ENCODE measurements at regions not wholly inside any gene's neighbourhood (a gene's known extent, or its start where the extent isn't known, plus 50 kb on each side); places are given as distances from the start of the nearest gene placed in this dataset.

DNA sequence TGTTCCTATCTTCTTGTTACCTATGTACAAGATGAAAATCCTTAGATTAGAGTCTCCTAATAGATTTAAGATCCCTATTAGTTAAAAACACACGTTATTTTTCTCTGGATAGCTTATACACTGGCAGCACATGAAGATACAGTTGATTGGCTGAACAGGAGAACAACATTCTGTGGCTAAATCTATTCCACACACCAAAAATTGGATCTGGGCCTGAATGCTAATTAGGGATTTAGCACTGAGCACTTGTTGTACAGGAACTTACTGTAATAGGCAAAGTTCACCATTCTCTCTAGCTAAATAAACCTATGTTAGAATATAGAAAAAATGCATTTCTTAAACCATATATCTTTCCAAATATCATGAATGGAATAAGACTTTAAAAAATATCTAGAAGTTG, 117.1 kb upstream of the PTGFR start:
- in situ Hi-C loops (cut with MboI; ENCODE audit: low pct_unique_long_range_greater_than_20kb, low sequenced_read_pairs, unreplicated experiment), result no loop called here
- no peak for DNase-seq (ENCODE audit: low spot score)
- TF ChIP-seq, protein P1, sequence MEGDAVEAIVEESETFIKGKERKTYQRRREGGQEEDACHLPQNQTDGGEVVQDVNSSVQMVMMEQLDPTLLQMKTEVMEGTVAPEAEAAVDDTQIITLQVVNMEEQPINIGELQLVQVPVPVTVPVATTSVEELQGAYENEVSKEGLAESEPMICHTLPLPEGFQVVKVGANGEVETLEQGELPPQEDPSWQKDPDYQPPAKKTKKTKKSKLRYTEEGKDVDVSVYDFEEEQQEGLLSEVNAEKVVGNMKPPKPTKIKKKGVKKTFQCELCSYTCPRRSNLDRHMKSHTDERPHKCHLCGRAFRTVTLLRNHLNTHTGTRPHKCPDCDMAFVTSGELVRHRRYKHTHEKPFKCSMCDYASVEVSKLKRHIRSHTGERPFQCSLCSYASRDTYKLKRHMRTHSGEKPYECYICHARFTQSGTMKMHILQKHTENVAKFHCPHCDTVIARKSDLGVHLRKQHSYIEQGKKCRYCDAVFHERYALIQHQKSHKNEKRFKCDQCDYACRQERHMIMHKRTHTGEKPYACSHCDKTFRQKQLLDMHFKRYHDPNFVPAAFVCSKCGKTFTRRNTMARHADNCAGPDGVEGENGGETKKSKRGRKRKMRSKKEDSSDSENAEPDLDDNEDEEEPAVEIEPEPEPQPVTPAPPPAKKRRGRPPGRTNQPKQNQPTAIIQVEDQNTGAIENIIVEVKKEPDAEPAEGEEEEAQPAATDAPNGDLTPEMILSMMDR (IDR thresholded peaks at IDR 0.05; ENCODE audit: extremely low read depth, insufficient read depth, missing control alignments), result no peak

- TF ChIP-seq, protein P1 (IDR thresholded peaks at IDR 0.05; ENCODE audit: extremely low read depth, insufficient read depth, missing control alignments), result no peak
- in situ Hi-C loops (cut with MboI; ENCODE audit: low pct_unique_long_range_greater_than_20kb, low sequenced_read_pairs, unreplicated experiment), result no loop called here
- DNase-seq (ENCODE audit: low spot score), result no peak
These were observed 114.8 kb upstream of the PTGFR start for GRCh38 chr1:78375996-78376395.

DNA sequence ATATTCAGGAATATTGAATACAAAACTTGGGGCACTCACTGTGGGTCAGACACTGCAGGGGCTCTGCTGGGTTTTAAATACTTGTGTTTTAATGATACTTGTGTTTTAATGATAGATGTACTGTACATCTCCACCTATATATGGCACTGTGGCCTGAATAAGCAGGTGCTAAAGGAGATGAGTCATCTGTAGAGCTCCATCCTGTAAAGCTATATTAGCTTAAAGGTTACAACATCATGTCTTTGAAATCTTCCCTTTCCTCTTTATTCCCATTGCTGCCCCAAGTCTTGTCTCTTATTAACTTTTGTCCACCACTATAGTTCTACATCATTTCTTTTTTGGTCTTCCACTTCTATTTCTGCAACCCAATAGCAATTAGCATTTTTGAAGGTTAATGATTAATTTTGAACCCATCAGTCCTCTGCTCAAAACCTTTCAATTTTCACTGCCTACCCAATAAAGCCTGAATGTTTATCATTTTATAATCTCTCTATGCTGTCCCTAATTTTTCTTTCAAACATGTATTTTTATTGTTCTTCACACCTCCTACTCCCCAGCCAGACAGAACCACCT, 113.3 kb upstream of the PTGFR start:
- DNase-seq (ENCODE audit: low spot score), result no peak
- in situ Hi-C loops (cut with MboI; ENCODE audit: low pct_unique_long_range_greater_than_20kb, low sequenced_read_pairs, unreplicated experiment), result no loop called here
- TF ChIP-seq, protein P1 (IDR thresholded peaks at IDR 0.05; ENCODE audit: extremely low read depth, insufficient read depth, missing control alignments), result no peak

DNA sequence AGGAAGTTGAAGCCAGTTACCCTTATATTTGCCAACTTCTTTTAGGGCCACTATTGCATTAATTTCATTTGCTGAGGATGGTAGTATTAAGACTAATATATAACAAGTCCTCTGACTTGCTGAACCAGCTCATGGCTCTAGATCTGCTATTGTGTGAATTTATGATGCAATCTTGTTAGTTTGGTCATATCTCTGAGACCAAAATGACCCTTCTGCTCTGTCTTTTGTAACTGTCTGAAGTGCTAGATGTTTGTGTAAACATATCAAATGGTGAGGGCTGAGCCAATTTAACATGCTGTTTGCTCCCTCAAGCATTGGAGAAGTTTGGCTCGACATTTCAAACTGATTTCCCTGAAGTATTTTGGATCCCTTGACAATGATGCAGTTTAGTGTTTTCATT, 106.9 kb upstream of the PTGFR start:
- no peak for DNase-seq (ENCODE audit: low spot score)
- TF ChIP-seq, protein P1 (IDR thresholded peaks at IDR 0.05; ENCODE audit: extremely low read depth, insufficient read depth, missing control alignments), result no peak

GRCh38 chr1:78385744-78386462, 104.9 kb upstream of the PTGFR start:
- in situ Hi-C loops (cut with MboI; ENCODE audit: low pct_unique_long_range_greater_than_20kb, low sequenced_read_pairs, unreplicated experiment), result no loop called here
- TF ChIP-seq, protein P1 (IDR thresholded peaks at IDR 0.05; ENCODE audit: extremely low read depth, insufficient read depth, missing control alignments), result no peak
- DNase-seq (ENCODE audit: low spot score), result no peak

More for the DNA sequence above, 106.9 kb upstream of the PTGFR start:
- in situ Hi-C loops (cut with MboI; ENCODE audit: low pct_unique_long_range_greater_than_20kb, low sequenced_read_pairs, unreplicated experiment), result no loop called here

- no peak for DNase-seq (ENCODE audit: low spot score)
- TF ChIP-seq, protein P1 (IDR thresholded peaks at IDR 0.05; ENCODE audit: extremely low read depth, insufficient read depth, missing control alignments), result no peak
- in situ Hi-C loops (cut with MboI; ENCODE audit: low pct_unique_long_range_greater_than_20kb, low sequenced_read_pairs, unreplicated experiment), result no loop called here
These were observed 103.6 kb upstream of the PTGFR start for GRCh38 chr1:78387201-78387600.

Measured in GM13977 (cell line).